Erythroblast (primary cell): ENCODE measurements at regions not wholly inside any gene's neighbourhood (a gene's known extent, or its start where the extent isn't known, plus 50 kb on each side); places are given as distances from the start of the nearest gene placed in this dataset.

ENCODE experiments used
- GATA1 ChIP-seq: IDR thresholded peaks from 2 replicates; pipeline ENCODE4 v1.6.1; 2011; ENCODE audit warnings: low read depth, mild to moderate bottlenecking, control low read depth, low read length, moderate library complexity
- POLR2A ChIP-seq: IDR thresholded peaks from 2 replicates; pipeline ENCODE4 v1.6.1; 2011; ENCODE audit warnings: mild to moderate bottlenecking, low read length

GRCh38 chr1:199474738-199475137 is 552.8 kb upstream of the NR5A2 start:
- no peak for TF ChIP-seq POLR2A
- TF ChIP-seq GATA1: no peak
